ENCODE measurements at regions not wholly inside any gene's neighbourhood (a gene's known extent, or its start where the extent isn't known, plus 50 kb on each side); places are given as distances from the start of the nearest gene placed in this dataset.

GRCh38 chr2:192593561-192593960, 398.8 kb upstream of the TMEFF2 start:
- no peaks in the 10 kb centered on the region for H3K36me3 ChIP-seq
- no peaks in the 10 kb centered on the region for H3K27me3 ChIP-seq
- H3K4me1 ChIP-seq (ENCODE audit: low read depth): no peaks in the 10 kb centered on the region
- no peak overlapping the region for H3K27ac ChIP-seq
- no peak overlapping the region for H3K4me3 ChIP-seq
- DNase-seq (ENCODE audit: low read depth in 1 of 2, low spot score in 1 of 2): no peak
- TF ChIP-seq CTCF (IDR thresholded peaks at IDR 0.05; ENCODE audit: low read depth, low read length): no peak
- H3K9me3 ChIP-seq (ENCODE audit: low read depth): no peaks in the 10 kb centered on the region

- Histone ChIP-seq H3K4me1 (ENCODE audit: low read depth) (no peaks in the 10 kb centered on the region), H3K27me3 (no peaks in the 10 kb centered on the region), H3K4me3 (no peak overlapping the region), H3K27ac (no peak overlapping the region), H3K9me3 (ENCODE audit: low read depth) (no peaks in the 10 kb centered on the region), H3K36me3 (no peaks in the 10 kb centered on the region)
- no peak for TF ChIP-seq CTCF (IDR thresholded peaks at IDR 0.05; ENCODE audit: low read depth, low read length)
- no peak for DNase-seq (ENCODE audit: low read depth in 1 of 2, low spot score in 1 of 2)
Measured at GRCh38 chr2:192591617-192592016, 396.9 kb upstream of the TMEFF2 start.

- Histone ChIP-seq H3K36me3 (no peaks in the 10 kb centered on the region), H3K4me1 (ENCODE audit: low read depth) (no peaks in the 10 kb centered on the region), H3K27ac (no peak overlapping the region), H3K27me3 (no peaks in the 10 kb centered on the region), H3K9me3 (ENCODE audit: low read depth) (no peaks in the 10 kb centered on the region), H3K4me3 (no peak overlapping the region)
- no peak for TF ChIP-seq CTCF (IDR thresholded peaks at IDR 0.05; ENCODE audit: low read depth, low read length)
- no peak for DNase-seq (ENCODE audit: low read depth in 1 of 2, low spot score in 1 of 2)
Measured at GRCh38 chr2:192585418-192585817, 390.7 kb upstream of the TMEFF2 start.

- no peaks in the 10 kb centered on the region for H3K36me3 ChIP-seq
- no peaks in the 10 kb centered on the region for H3K4me1 ChIP-seq (ENCODE audit: low read depth)
- H3K4me3 ChIP-seq: no peak overlapping the region
- H3K27ac ChIP-seq: no peak overlapping the region
- no peaks in the 10 kb centered on the region for H3K9me3 ChIP-seq (ENCODE audit: low read depth)
- no peak for TF ChIP-seq CTCF (IDR thresholded peaks at IDR 0.05; ENCODE audit: low read depth, low read length)
- DNase-seq (ENCODE audit: low read depth in 1 of 2, low spot score in 1 of 2): no peak
- H3K27me3 ChIP-seq: no peaks in the 10 kb centered on the region
Measured at GRCh38 chr2:192584976-192585375, 390.2 kb upstream of the TMEFF2 start.

GRCh38 chr2:192579965-192580700, 385.4 kb upstream of the TMEFF2 start:
- Histone ChIP-seq H3K4me3 (no peak overlapping the region), H3K27ac (no peak overlapping the region), H3K4me1 (ENCODE audit: low read depth) (no peaks in the 10 kb centered on the region), H3K36me3 (no peaks in the 10 kb centered on the region), H3K27me3 (no peaks in the 10 kb centered on the region), H3K9me3 (ENCODE audit: low read depth) (no peaks in the 10 kb centered on the region)
- no peak for TF ChIP-seq CTCF (IDR thresholded peaks at IDR 0.05; ENCODE audit: low read depth, low read length)
- DNase-seq (ENCODE audit: low read depth in 1 of 2, low spot score in 1 of 2): no peak
